ENCODE measurements at regions not wholly inside any gene's neighbourhood (a gene's known extent, or its start where the extent isn't known, plus 50 kb on each side); places are given as distances from the start of the nearest gene placed in this dataset.
"Not testable (repeated sequence)": the region's sequence is repeated elsewhere in the genome, so short reads cannot be mapped to it uniquely, and the experiment has no call there.

GRCh38 chr4:184907810-184908209, 82.0 kb upstream of the ACSL1 start:
- DNase-seq: no peak

DNA sequence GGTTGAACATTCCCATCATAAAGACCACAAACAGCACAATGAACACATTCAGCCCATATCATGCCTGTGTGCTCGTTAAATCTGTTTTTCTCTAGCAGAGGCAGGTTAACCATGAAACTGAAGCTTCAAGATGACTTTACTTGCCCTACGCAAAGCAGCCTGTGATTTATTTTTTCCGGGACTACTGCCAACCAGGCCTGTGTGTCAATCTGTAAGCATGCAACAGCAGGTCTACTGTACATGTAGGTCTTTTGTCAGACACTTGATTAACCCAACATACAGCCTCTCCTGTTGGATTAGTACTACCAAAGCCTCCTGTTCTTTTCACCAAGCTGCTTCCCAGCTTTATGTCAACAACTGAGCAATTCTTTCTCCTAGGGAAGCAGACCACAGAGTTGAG, 85.5 kb upstream of the ACSL1 start:
- peak; percentile 51 for DNase-seq

- no peak for DNase-seq
Measured at GRCh38 chr4:184913356-184914143, 87.8 kb upstream of the ACSL1 start.

GRCh38 chr4:184918799-184919198, 93.0 kb upstream of the ACSL1 start:
- not testable (repeated sequence) for DNase-seq

DNA sequence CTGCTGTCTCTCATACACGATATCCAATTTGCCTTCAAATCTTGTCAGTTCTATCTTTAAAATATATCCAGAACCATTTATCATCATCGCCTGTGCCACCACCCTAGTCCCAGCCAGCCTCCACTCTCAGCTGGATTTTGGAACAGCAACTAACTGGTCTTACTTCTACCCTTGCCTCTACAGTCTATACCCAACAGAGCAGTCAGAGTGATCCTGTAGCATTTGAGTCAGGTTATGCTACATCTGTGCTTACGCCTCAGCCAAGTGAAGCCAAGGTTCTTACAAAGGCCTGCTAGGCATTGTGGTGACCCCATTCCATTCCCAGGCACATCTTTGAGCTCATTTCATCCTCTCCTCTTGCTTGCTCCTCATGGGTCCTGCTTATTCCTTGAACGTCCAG, 95.7 kb upstream of the ACSL1 start:
- DNase-seq: no peak

GRCh38 chr4:184922301-184922700, 96.0 kb upstream of the HELT start:
- DNase-seq: no peak

DNA sequence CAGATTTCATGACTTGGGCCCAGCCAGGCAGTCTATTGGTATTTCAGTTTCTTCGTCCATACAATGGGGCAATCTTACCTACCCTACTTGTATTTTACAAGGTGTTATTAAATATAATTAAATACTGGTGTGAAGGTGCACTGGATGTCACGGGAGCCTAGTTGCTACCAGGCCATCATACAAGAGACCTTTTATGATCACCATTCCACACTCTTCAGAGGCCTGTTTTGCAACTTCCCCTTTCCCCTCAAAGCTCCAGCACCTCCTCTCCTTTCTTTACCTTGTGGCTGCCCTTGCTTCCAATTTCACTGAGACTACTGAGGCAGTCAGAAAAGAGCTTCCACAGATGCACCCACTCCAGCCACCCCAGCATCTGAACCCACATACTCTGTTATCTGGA, 93.8 kb upstream of the HELT start:
- DNase-seq: no peak

DNA sequence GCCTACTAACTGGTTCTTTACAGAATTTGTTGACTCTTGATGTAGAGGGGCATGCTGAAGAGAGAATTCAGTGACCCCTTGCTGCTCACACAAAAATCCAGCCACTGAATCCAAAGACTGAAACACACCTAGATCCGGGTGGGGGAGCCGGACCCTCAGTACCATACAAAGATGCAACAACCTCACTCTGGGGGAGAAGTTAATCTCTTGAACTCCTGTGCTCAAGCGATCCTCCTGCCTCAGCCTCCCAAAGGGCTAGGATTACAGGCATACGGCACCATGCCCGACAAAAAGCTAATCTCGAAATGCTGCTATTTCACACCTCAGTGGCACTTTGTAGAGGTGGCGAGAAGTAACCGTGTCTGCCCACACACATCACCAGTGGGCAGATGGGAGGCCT, 88.8 kb upstream of the HELT start:
- no peak for DNase-seq

- DNase-seq: no peak
Measured at GRCh38 chr4:184930026-184930425, 88.3 kb upstream of the HELT start.

DNA sequence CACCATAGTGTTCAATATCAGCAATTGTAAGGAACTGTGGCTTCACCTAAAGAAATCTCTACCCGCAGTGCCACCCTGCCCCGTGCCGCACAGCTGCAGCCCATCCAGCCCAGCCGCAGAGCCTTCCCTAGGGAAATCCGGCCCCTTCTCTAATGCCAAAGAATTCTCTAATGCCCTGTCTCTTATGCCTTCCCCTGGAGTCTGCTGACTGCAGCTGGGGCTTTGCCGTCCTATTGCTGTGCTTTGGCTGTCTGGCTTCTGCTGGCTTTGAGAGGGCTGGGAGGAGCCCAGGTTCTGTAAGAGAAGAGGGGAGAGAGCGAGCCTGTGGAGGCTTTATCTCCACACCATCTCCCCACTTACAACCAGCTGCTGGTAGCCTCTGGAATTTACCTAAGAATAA, 85.9 kb upstream of the HELT start:
- DNase-seq: no peak

DNA sequence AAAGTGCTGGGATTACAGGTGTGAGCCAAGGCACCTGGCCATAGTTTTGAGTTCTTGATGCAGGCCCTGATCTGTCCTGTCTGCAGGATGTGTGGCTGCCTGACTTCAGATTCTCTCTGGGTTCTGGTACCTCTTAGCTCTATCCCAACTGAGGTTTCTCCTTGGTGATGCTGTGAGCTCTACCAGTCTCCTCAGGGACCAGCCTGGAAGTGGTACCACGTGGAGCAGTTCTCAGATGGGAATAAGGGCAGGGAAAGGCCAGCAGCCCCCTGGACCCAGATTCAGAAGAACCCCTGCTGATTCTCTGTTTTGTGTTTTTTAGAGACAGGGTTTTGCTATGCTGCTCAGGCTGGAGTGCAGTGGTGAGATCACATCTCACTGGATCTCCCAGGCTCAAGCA, 85.0 kb upstream of the HELT start:
- no peak for DNase-seq

DNA sequence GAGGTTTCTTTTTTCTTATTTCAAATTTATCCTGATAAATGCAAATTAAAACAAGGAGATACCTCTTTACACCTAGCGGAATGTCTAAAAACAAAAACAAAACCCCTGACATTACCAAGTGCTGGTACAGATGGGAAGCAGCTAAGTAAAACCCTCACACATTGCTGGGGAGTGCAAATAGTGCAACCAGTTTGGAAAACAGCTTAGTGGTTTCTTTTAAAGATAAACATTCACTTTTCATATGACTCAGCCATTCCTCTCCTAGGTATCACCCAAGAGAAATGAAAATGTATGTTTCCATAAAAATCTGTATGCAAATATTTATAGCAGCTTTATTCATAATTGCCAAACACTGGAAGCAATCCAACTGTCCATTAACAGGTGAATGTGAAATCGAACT, 84.1 kb upstream of the HELT start:
- DNase-seq: no peak

DNA sequence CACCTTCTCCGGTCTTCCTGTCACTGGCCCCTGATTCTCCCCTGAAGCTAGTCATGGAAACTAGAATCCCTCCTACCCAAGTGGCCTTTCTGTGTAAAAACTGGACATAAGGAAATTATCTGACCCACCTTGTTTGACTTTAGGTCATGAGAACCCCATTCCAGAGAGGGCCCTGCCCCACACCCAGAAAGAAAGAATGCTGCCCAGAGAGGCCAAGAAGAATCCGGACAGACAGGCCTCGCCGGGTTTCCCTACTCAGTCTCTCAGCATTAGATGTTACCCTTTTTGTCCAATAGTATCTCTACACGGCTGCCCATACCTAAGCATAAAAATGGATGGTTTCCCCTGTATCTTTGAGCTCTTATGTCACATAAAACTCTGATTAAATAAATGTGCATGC, 83.3 kb upstream of the HELT start:
- DNase-seq: no peak

- no peak for DNase-seq
Measured at GRCh38 chr4:184936071-184936470, 82.2 kb upstream of the HELT start.

DNA sequence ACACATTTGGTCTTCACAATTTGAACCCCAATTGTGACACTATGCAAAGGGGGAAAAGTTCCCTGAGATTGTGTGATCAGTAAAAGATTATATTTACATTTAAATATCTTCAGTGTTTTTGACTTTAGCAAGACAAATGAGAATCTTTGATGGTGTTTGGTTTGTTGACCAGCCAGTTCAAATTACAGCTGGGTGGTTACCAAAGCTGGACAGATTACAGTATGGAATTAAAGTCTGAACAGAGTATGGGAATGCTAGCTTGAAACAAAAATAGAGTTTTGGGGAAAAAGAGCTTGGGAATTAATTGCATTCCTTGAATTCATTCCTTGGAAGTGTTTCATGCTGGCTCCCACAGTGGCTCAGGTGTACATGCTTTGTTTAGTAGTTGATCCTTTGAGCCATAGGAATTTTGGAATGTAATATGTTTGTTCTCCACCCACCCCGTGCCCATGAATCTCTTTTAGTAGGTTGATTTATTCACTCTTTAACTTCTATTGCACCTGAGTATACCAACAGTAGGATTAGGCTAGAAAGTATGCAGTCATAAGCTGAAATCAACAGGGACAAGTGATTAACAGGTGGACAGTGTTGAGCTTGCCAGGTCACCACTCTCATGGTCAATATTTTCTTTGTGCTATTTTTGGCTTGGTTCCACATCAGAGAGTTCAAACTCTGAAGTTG, 81.1 kb upstream of the HELT start:
- DNase-seq: no peak

DNA sequence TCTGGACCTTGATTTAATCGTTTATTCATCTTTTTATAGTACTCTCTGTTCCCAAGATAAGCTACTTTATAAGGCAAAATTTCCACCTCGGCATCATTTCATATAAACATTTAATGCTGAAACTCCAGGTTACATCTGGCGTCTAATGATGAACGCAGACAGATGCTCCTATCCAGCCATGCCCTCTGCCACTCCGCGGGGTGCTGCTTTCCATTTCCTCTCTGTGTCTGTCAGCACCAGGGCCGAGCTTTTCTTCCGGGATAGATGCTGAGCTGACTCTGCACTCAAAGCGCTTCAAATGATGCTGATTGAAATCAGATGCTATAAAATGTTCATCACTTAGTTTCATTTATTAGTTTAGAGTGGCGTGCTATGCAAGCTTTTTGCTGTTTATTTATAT, 80.5 kb upstream of the HELT start:
- DNase-seq: no peak

- DNase-seq: no peak
Measured at GRCh38 chr4:184938871-184939270, 79.4 kb upstream of the HELT start.

DNA sequence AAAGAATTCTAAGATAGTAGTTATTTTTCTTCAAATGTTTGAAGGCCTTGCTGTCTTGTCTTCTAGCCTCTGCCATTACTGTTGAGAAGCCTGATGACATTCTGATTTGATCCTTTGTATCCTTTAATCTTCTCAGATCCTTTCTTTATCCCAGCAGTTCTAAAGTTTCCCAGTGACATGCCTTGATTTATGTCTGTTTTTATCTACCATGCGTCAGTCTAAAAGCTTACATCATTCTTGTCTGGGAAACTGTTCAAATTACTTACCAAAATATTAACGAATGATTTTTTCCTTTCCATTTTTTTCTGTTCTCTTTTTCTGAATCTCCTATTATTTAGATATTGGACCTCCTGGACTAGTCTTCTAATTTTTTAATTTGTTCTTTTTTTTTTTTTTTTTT, 78.3 kb upstream of the HELT start:
- no peak for DNase-seq

DNA sequence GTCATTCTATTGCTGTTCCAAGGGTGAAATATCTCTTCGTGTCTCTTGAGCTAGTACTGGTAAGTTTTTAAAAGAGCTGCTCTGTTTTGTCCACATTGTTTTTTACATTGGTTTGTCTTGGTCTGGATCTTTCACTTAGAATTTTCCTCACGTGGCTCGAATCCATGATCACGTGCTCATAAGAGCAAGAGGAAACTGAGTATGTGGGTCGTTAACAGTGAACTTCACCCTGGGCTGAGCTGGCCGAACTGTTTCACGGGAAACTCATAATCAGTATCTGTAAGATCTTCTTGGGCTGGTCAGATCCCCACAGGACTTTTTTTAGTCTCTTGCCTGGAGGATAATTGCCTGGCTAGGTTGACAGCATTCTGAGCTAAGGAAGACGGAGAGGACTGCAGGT, 77.8 kb upstream of the HELT start:
- DNase-seq: no peak

GRCh38 chr4:184941671-184942418, 76.4 kb upstream of the HELT start:
- no peak for DNase-seq

DNA sequence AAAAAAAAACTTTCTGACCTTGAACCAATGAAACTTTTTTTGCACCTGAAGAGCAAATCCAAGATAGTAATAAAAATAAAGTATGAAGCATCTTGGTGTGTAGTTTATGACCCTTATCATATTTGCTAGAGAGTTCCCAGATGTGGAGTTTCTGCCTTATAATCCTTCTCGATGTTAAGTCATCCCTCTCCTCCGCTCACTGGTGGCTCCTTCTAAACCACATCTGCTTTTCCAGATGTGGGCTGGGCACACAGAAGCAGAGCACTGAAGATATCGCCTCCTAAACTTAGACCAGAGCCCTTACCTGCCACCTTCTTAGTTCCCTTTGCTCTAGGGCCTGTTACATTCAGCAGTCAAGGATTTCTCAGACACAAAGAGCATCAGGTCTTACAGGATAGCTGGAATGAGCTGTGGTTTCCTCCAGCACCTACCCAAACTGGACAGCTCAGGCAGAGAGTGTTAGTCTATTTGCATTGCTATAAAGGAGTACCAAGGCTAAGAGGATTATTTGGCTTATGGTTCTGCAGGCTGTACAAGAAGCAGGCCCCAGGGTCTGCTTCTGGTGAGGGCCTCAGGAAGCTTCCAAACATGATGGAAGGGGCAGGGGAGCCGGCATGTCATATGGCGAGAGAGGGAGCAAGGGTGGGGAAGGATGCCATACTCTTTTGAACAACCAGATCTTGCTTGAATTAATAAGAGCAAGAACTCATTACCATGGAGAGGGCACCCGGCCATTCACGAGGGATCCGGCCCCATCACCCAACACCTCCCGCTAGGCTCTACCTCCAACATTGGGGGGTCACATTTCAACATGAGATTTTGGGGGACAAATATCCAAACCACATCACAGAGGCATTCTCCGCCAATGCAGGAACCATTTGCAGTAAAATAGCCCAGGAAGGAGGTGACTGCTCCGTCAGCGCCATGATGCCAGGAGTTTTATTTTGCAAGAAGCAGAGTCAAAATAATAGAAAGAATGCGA, 75.6 kb upstream of the HELT start:
- DNase-seq: no peak

- DNase-seq: no peak
Measured at GRCh38 chr4:184949020-184949419, 69.3 kb upstream of the HELT start.

All from fibroblast of skin of abdomen (primary cell).